ENCODE measurements at regions not wholly inside any gene's neighbourhood (a gene's known extent, or its start where the extent isn't known, plus 50 kb on each side); places are given as distances from the start of the nearest gene placed in this dataset.

DNA sequence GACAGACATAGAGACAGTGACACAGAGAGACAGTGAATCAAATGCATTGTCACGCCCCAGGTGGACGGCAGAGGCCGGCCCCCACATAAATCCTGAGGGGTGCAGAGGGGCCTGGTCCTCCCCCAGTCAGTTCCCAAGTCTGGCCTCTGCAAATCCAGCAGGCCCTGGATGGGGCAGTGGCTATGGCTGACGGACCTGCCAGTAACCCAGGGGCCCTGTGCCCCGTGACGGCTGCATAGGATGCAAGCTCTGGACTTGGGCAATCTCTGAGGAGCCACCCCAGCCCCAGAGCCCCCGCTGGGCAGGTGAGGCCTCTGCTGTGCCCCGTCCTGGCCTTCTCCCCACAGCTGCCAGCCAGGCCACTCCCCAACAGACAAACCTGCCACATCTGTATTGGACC is 204.5 kb downstream of the BRD1 start:
- no peak for DNase-seq (ENCODE audit: low spot score)

DNA sequence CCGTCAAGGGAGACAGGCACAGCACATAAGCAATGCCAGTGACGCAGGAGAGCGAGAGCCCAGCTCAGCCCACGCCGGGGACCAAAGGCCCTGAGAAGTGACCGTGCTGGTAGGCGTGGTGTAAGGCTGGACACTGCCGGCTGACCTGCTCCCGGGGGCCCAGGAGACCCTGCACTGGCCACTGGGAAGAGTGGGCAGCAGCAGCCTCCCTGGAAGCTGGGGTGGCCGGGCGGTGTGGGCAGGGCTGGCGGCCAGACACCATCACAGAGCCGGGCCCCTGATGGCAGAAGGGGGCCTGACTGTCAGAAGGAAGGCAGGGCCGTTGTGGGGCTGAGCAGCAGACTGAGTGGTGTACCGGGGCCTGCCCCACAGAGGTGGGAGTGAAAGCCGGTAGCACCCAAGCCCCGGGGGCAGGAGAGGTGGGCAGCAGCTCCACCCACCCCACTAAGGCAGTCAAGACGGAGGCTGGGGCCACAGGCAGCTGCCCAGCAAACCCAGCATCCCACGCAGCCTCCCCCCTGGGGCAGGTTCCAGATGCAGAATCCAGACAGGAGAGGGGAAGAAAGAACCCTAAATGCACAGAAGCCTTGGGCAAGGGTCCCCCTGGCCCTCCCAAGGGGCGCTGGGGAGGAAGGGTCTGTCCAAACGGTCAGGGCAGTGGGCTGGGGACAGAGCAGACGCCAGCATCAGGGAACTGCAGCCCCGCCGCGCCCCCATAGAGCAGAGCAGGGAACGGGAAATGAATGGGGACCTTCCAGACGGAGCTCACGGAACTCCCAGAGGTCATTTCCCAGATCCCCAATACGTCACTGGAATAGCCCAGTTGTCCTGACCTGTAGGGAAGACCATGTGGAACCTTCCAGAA is 205.2 kb downstream of the BRD1 start:
- DNase-seq (ENCODE audit: low spot score), result no peak

DNA sequence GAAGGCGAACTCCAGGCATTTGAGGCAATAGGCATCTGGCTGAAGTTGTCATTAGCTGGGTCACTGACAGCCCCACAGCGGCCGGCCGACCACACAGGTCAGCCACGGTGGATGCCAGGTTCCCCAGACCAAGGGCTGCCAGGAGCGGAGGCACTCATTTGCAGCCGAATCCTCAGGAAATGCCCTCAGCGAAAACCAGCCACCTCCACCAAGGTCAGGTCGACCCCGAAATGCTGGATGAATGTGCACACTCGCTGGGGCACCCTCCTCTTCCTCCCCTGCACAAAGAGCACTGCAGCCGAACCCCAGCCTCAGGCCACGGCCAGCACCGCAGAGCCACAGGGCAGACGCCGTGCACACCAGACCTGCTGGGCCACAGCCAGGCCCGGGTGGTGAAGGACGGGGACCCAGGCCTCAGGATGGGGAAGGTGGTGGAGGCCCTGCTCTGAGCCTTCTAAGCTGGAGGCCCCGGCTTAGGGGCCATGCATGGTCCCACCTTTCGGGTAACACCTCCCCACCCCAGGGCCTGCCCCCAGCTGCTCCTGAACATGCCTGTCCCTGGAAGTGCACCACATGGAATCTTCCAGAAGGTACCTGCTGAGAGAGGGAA is 206.0 kb downstream of the BRD1 start:
- DNase-seq (ENCODE audit: low spot score), result no peak

DNA sequence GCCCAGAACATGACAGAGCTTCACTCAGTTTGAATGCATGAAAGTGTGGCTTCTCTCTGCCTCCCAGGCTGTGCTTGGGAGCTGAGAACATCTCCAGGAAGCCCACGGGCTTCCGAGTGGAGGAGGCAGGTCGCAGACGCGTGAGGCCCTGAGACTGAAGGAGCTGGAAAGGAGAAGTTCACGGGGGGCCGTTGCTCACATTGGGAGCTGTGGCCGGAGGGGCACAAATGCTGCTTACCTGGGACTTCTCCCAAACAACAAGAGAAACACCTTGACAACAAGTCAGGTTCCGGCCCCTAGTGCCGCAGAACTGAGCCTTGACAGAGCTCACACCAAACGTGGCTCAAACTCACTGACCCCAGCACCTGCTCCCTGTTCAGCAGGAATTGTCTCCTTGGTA is 207.0 kb downstream of the BRD1 start:
- no peak for DNase-seq (ENCODE audit: low spot score)

DNA sequence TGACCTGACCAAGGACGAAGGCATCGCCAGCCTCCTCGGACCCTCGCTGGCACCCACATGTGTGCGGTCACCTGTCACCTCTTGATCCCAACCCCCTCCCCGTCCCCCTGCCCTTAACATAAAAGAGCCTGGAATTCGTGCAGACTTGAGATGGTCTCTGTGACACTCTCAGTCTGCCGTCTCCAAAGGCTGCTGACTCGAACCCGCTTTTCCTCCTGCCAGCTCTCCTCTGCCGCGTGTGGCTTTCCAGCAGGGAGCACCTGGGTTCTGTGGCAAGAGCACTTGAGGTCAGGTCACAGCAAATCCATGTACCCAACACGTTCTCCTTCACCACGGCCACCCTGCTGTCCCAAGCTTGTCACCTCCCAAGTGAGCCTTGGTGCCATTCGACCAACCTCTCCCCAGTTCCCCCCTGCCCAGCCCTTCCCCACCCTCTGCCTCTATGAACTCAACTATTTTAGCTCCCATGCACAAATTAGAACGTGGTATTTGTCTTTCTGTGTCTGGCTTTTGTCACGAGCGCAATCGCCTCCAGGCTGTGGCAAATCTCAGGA is 207.6 kb downstream of the BRD1 start:
- no peak for DNase-seq (ENCODE audit: low spot score)

DNA sequence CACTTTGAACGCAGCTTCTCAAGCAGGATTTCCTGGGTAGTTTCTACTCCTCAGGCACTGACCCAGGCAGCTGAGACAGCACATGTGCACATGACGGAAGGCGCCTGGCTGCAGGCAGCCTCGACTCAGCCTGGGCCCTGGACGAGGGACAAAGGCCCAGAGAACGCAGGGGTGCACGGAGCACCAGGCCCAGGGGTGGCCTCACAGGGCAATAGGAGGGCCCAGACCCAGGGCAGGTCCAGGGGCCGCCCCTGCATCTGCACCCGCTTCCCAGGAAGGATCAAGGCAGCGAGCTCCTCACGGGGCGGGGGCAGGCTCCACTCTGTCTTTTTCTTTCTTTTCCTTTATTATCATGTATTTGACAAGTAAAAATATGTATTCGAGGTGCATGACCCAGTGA is 208.4 kb downstream of the BRD1 start:
- no peak for DNase-seq (ENCODE audit: low spot score)

DNA sequence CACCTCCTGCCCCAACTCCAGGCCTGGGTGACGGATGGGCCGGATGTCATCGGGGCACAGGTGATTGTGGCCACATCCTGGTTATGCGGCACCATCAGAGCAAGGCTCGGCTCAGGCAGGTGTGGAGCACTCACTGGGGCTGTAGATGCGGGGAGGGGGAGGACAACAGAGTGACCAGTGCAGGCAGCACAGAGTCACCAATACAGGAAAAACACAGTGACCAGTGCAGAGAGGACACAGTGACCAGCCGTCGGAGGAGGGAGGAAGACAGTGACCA is 209.1 kb downstream of the BRD1 start:
- DNase-seq (ENCODE audit: low spot score), result no peak

DNA sequence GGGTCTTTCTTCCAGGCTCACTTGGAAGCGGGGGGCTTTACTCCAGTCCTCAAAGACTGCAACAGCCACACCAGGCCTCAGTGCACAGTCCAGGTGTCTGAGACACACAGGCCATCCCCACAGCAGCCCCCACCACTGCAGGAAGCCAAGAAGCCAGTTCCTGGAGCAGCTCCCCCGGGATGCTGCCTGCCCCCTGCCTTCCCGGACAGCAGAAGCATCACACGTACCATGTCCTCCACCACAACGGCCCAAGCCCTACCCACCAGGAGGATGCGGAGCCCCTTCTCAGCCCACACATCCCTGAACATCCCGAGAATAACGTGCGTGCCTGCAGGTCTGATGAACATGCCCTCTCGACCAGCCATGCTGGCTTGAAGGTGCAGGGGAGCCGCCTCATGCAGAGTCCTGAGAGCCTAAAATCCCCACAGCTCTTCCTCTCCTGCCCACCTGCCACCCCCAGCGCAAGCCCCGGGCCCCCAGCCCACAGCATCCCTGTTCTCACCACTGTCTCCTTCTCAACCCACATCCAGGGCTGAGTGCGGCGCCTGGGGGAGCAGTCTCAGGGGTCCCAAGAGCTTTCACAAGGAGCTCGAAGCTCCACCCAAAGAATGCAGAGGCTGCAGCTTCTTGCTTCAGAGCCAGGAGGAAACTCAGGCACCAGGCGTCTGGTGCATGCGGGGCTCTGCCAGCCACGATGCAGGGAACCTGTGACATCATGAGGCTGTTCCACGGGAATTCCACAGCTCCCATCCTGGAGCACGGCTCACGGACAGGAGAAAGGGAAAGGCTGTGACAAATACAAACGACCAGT is 209.6 kb downstream of the BRD1 start:
- DNase-seq (ENCODE audit: low spot score), result no peak

DNA sequence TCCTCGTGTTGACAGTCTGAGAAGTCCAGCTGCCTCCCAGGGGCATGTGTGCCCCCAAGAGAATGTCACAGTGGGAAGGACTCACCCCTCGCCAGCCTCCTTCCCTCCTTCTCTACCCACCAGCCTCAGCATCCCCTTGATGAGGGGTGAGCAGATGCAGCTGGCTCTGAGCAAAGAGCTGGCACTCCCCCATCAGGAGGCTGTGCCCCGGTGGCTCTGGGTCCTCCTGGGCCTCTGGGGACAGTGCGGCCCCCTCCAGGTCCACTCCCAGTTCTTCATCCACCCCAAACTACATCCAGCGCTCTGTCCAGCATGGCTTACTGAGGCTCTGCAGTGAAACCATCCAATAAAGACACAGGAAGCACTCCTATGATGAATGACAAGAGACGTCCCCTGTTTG is 210.4 kb downstream of the BRD1 start:
- no peak for DNase-seq (ENCODE audit: low spot score)

DNA sequence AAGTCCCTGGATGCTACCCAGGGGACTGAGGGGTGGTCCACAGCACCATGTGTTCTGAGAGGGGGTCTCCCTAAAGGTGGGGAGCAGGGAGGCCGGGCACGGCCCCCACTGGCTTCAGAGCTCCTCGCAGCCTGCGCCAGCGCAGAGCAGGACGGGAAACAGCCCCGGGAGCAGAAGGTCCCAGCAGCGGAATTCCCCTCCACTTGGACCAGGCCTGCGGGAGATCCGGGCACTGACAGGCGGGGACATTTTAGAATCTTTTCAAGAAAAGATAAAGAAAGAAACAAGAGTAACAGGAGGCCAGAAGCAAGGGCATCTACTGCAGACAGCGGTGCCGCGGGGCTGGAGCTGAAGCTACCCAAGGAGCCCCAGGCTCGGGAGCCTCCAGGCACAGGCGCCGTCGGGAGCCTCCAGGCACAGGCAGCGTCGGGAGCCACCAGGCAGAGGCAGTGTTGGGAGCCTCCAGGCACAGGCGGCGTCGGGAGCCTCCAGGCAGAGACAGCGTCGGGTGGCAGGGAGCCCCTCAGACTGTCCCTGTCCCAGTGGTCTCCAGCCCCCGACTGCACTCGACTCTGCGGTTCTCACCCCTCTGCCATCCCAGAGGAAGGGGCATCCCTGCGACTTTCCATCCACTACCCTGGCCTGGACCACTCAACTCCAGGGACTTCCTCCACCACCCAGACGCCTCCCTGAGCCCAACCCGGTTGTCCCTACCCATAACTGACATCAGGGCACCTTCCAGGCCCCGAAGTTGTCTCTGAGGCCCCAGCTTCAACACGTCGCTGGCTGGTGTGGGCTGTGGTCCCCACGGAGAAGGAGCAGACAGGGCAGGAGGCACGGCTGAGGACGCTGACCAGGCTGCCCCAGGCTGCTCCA is 211.1 kb downstream of the BRD1 start:
- no peak for DNase-seq (ENCODE audit: low spot score)

DNA sequence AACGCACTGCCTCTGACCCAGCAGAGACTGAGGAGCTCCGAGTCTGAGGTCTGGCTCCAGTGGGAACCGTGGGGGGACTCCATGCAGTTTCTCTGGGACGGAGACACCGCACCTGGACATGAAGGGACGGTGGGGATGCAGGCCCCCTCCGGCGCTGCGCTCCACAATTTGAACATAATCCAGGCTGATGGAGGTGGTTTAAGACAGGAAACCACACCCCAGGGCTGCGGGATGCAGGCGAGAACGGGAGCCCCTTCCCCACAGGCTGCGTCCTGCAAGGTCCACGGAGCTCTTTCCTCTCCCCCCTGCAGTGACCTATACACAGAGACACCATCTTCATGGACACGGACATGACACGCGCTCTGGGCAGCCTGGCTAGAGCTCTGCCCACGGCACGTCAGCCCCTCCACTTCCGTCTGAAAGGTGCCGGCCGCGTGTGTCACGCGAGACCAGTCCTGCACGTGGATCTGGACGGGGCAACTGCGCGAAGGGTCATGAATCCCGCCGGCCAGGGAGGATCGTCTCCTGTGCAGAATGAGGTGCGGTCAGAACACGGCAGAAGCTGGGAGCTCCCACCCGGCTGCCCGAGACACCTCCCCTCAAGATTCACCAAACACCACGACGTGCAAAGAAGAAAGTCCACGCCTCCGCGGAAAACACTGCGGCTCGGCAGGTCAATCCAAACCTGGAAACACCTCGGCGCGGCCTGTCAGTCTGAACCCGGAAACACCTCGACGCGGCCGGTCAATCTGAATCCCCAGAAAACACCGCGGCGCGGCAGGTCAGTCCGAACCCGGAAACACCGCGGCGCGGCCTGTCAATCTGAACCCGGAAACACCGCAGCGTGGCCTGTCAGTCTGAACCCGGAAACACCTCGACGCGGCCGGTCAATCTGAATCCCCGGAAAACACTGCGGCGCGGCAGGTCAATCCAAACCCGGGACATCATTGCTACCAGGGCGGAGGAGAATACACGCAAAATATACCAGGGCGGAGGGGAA is 212.4 kb downstream of the BRD1 start:
- DNase-seq (ENCODE audit: low spot score), result no peak

DNA sequence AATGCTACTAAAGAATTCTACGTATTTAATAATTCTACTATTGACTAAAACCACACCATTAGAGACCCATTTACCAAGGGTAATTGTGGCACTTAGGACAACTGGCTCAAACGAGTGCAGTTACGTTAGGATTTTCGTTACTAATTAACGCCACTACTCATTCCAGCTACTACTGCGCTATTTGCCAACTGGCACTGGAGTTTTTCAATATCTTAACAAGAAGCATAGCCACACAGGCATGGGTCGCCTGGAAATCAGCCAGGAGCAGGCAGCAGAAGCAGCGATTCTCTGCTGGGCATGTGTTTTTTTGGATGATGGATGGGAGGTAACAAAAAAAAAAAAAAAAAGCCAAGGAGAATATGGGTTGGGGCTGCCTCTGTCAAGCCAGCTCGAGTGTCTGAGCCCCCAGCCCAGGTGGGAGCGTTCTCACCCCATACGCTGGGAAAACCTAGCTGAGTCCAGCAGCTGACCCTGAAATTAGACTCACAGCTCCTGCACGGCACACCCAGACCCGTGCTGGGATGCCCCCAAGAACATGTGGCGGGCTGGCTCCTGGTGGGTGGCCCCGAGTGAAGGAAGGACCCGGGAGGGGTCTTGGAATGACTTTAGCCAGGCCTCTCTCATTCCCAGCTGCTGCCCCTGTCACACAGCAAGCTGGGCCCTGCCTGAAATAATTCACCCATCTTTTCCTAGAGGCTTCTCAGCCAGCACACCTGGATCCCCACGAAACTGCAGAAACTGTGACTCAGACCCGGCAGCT is 214.0 kb downstream of the BRD1 start:
- no peak for DNase-seq (ENCODE audit: low spot score)

DNA sequence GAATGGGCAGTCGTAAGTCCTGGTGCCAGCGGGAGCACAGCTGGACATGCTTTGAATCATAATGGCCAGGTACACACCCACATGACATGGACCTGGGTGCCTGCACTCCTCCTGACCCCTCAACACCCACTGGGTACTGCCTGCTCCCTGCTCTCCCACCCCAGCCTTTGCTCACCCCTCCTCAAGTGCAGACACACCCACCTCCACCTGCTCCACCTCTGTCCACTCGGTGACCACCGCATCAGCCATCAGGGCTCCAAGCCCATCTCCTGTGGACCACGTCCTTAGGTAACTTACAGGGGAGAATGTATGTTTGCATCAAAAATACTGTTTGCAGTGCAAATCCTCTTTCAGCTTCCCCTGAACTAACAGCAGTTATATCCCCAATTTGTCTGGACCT is 214.6 kb downstream of the BRD1 start:
- no peak for DNase-seq (ENCODE audit: low spot score)

DNA sequence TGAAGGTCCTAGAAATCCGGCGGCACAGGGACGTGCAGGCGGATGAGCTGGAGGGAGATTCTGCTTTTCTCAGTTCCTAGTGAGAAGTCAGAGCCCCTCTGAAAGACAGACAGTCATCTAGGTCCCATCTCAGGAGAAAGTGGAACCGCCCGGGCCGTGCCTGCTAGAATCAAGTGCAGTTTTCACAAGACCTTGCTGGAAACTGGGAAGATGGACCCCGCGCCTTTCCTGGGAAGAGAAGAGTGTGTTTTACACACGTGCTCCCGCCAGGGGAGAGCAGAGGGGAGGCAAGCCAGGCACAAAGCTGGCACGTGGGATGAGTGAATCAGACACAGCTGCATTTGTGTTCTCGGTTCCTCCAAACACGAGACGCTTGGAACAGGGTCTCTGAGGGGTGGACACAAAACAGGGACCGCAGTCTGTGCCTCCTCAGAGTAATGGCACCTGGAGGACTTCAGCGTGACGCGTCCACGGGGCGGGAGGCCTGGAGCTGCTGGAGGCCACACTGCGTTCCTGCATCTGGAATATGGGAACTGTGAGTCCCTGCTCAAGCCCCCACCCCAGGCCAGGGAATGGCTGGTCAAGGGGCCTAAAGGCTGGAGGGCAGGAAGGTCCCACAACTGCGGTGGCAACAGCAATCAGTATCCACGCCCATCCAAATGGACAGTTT is 218.3 kb downstream of the BRD1 start:
- DNase-seq (ENCODE audit: low spot score), result no peak

DNA sequence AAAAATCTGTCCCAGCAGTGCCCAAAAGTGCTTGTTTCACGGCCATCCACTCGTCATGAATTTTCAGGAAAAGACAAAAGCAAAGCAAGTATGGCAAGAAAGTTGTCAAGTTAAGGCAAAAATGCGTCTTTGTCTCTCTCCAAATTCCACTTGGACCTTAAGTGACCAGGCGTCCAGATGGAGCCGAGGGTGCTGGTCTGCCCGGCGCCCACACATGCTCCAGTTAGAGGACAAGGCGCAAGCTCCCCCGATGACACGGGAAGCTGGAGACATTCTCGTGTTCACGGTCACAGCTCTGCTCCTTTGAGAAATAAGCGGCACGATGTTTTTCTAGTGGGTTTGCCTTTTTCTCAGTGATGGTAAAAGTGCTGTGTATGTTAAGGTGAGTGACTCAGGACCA is 219.0 kb downstream of the BRD1 start:
- DNase-seq (ENCODE audit: low spot score), result no peak

DNA sequence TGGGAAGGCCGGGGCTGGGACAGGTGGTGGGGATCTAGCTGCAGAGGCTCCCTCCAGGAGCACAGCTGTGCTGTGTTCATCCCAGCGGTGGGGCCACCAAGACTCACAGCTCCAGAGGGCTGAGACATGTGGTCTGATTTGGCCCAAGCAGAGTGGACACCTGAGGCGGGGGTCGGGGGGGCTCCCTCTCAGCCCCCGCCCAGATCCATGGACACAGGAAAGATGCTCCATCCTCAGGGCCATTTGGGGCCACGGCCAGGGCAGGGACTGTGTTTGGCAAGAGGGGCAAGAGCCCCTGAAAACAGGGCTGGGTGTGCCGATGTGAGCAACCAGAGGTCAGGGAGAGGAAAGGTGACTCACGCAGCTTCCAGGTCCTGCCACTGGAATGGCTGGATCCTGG is 219.4 kb downstream of the BRD1 start:
- DNase-seq (ENCODE audit: low spot score), result no peak

DNA sequence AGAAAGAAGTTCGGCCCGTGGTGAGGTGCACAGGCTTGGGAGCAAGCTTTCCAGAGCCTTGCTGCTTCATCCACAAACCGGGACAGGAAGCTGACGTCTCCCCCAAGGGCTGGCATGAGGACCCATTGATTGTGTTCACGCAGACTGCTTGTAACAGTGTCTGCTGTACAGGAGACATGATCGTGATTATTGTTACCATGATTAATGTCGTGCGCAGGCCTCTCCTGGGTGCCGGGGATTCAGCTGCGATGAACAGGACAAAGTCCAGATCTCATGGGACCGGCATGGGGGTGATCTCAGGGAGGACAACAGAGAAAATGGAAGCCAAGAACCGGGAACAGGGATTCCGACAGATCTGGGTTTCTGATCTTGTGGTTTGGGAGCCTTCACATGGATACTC is 219.9 kb downstream of the BRD1 start:
- DNase-seq (ENCODE audit: low spot score), result no peak

DNA sequence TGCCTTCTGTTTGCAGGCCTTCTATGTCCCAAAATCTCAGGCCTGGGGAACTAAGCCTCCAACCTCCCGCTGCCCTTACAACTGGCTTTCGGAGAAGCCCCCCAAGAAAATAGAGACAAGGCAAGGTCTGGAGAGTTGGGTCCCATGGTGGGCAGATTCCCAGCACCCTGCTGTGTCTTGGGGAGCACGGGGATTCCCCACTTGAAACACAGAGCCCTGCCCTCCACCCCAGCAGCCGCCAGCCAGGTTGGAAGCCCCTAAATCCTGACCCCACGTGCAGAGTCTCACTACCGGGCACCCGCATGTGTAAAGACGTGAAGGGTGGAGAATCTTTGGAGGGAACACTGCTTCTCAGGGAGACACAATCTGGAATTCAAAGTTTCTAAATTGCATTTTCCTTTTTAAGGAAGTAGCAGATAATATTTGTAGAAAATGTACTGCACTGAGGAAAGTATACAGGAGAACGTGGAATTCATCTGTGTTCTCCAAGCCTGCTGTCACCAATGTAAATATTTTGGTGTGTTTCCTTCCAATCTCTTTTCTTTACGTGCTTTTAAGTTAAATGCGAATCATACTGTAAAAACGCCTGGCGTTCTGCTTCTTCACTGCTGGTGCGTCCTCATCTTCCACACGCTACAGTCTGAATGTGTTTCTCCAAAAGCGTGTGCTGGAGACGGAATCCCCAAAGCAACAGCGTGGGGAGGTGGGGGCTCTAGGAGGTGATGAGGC is 220.9 kb downstream of the BRD1 start:
- no peak for DNase-seq (ENCODE audit: low spot score)
